Effector memory CD4-positive, alpha-beta T cell (primary cell): ENCODE measurements at regions not wholly inside any gene's neighbourhood (a gene's known extent, or its start where the extent isn't known, plus 50 kb on each side); places are given as distances from the start of the nearest gene placed in this dataset.

Source experiments
- DNase-seq, 3 donors: peaks; one replicate each; pipeline ENCODE4 v3.0.0-alpha.2; 2020
- H3K27ac ChIP-seq: 2 replicates; pipeline ENCODE4 v1.7.0; 2013; ENCODE audit warnings: mild to moderate bottlenecking, low read length, moderate library complexity; ENCODE audit not compliant: insufficient read depth, poor library complexity, severe bottlenecking
- H3K27me3 ChIP-seq: replicated peaks from 2 replicates; pipeline ENCODE4 v1.7.0; 2013; ENCODE audit warnings: mild to moderate bottlenecking, low read length; ENCODE audit not compliant: insufficient read depth, control insufficient read depth, poor library complexity, severe bottlenecking
- H3K36me3 ChIP-seq: 2 replicates; pipeline ENCODE4 v1.7.0; 2013; ENCODE audit warnings: mild to moderate bottlenecking, low read length, moderate library complexity; ENCODE audit not compliant: control insufficient read depth, insufficient read depth
- H3K4me1 ChIP-seq: 2 replicates; pipeline ENCODE4 v1.7.0; 2013; ENCODE audit warnings: low read length, mild to moderate bottlenecking; ENCODE audit not compliant: control insufficient read depth, insufficient read depth, poor library complexity, severe bottlenecking
- H3K4me3 ChIP-seq: 2 replicates; pipeline ENCODE4 v1.7.0; 2013; ENCODE audit warnings: low read length, low read depth, mild to moderate bottlenecking; ENCODE audit not compliant: insufficient read depth, poor library complexity, severe bottlenecking
- H3K9me3 ChIP-seq: 2 replicates; pipeline ENCODE4 v1.7.0; 2013; ENCODE audit warnings: mild to moderate bottlenecking, low read length, moderate library complexity; ENCODE audit not compliant: control insufficient read depth

DNA sequence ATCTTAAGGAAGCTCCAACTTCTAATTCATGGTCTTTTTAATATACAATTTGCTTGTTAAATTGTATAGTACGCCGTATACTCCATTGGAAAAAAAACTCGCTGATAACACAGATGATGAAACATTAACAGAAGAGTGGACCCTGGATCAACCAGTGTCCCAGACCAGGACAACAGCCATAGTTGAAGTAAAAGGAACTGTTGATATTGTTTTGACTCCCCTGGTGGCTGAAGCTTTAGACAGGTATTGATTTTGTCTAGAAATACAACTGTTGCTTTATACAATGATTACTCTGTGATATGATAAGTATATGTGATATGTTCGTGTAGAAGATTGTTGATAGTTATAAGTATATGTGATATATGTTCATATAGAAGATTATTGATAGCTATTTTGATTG lies 91.7 kb downstream of the BLTP1 start:
- H3K27ac ChIP-seq: no peak overlapping the region
- no peaks in the 10 kb centered on the region for H3K4me1 ChIP-seq
- peaks cover 38% of the 10 kb centered on the region for H3K36me3 ChIP-seq
- DNase-seq: no peak
- H3K27me3 ChIP-seq: no peaks in the 10 kb centered on the region
- no peaks in the 10 kb centered on the region for H3K9me3 ChIP-seq
- no peak overlapping the region for H3K4me3 ChIP-seq

GRCh38 chr4:122244764-122245163 lies 92.6 kb downstream of the BLTP1 start:
- no peaks in the 10 kb centered on the region for H3K27me3 ChIP-seq
- H3K36me3 ChIP-seq: peaks cover 37% of the 10 kb centered on the region
- no peak overlapping the region for H3K27ac ChIP-seq
- no peak for DNase-seq
- no peaks in the 10 kb centered on the region for H3K9me3 ChIP-seq
- no peak overlapping the region for H3K4me3 ChIP-seq
- no peaks in the 10 kb centered on the region for H3K4me1 ChIP-seq

DNA sequence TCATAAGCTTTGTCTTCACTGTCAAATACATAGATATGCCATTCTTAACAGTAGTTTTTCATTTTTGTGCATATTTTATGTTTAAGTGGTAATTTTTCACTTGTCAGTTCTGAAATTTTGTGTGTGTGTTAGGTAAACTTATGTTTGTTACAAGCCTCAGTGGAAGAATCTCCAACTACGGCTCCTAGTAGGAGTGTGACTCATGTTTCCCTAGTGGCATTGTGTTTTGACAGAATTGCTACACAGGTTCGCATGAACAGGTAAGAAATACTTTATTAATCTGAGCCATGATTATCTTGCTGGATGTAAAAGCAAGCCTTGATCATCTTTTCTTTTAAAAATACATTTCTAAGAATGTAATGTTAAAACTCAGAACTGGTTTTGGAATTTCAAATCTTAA lies 94.4 kb downstream of the BLTP1 start:
- DNase-seq: no peak
- Histone ChIP-seq H3K36me3 (peaks cover 45% of the 10 kb centered on the region), H3K27ac (no peak overlapping the region), H3K9me3 (no peaks in the 10 kb centered on the region), H3K4me3 (no peak overlapping the region), H3K27me3 (no peaks in the 10 kb centered on the region), H3K4me1 (no peaks in the 10 kb centered on the region)

DNA sequence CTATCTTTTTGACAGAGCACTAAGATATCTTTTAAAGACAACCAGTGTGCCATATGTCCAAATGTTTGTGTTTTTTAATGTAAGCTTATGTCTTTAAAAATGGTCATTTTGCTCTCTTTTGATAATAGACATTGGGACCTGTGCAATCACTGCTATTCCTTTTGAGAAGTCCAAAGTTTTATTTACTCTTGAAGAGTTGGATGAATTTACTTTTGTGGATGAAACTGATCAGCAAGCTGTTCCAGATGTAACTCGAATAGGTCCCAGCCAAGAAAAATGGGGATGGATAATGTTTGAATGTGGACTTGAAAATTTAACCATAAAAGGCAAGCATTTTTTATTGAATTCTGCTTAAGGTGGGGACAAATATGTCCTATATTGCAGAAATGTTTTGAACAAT lies 97.2 kb downstream of the BLTP1 start:
- Histone ChIP-seq H3K36me3 (peaks cover 61% of the 10 kb centered on the region), H3K9me3 (no peaks in the 10 kb centered on the region), H3K4me1 (no peaks in the 10 kb centered on the region), H3K27ac (no peak overlapping the region), H3K27me3 (no peaks in the 10 kb centered on the region), H3K4me3 (no peak overlapping the region)
- DNase-seq: no peak

DNA sequence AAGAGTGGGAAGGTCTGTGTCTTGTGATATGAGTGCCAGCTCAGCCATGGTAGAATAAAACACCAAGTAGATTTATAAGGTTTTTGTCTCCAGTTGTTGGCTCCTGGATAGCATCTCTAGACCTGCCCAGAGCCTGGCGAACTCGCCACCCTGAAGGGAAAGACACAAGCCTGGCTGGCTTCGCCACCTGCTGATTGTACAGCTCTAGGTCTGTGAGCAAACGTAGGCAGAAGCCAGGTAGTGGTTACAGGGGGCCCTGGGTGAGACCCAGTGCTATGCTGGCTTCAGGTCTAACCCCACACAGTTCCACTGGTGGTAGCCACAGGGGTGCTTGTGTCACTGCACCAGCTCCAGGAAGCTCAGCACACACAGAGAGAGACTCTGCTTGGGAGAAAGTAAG lies 100.5 kb downstream of the BLTP1 start:
- Histone ChIP-seq H3K27me3 (no peaks in the 10 kb centered on the region), H3K4me1 (no peaks in the 10 kb centered on the region), H3K4me3 (no peak overlapping the region), H3K36me3 (peaks cover 77% of the 10 kb centered on the region), H3K27ac (no peak overlapping the region), H3K9me3 (no peaks in the 10 kb centered on the region)
- DNase-seq: no peak

DNA sequence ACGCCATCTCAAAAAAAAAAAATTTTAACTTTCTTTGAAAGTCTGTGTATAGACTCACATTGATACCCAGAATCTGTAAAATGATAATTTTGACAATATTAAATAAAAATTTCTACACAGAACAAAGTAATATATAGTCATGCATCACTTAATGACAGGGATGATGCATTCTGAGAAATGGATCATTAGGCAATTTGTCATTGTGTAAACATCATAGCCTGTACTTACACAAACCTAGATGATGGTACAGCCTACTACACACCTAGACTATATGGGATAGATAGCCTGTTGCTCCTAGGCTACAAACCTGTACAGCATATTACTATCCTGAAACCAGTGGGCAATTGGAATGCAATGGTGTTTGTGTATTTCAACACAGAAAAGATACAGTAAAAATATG lies 107.7 kb downstream of the BLTP1 start:
- Histone ChIP-seq H3K9me3 (no peaks in the 10 kb centered on the region), H3K27me3 (no peaks in the 10 kb centered on the region), H3K36me3 (peaks cover 72% of the 10 kb centered on the region), H3K4me3 (no peak overlapping the region), H3K4me1 (no peaks in the 10 kb centered on the region), H3K27ac (no peak overlapping the region)
- DNase-seq: no peak

DNA sequence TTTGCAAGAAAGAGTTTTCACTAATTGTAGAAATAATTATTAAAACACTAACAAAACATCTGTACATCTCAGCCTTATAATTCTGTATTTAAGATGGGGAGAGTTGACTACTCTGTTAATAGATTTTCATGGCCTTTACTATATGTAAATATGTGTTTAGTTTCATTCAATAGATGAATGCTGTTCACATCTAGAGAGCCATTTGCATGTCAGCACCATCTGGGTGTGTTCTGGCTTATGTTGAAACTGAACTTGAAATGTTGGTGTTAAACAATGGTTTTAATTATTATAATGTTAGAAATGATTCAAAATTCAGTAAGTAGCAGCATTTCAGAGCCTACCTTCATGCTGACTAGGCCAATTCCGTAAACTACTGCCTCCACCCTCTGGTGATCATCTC lies 102.5 kb upstream of the ADAD1 start:
- Histone ChIP-seq H3K4me1 (no peaks in the 10 kb centered on the region), H3K27me3 (no peaks in the 10 kb centered on the region), H3K36me3 (peaks cover 29% of the 10 kb centered on the region), H3K27ac (no peak overlapping the region), H3K4me3 (no peak overlapping the region), H3K9me3 (no peaks in the 10 kb centered on the region)
- no peak for DNase-seq

- Histone ChIP-seq H3K4me3 (no peak overlapping the region), H3K4me1 (no peaks in the 10 kb centered on the region), H3K27ac (no peak overlapping the region), H3K9me3 (no peaks in the 10 kb centered on the region), H3K27me3 (no peaks in the 10 kb centered on the region), H3K36me3 (peaks cover 35% of the 10 kb centered on the region)
- DNase-seq: no peak
Measured at GRCh38 chr4:122278976-122279375, 99.8 kb upstream of the ADAD1 start.

GRCh38 chr4:122279670-122280069 lies 99.1 kb upstream of the ADAD1 start:
- Histone ChIP-seq H3K4me1 (no peaks in the 10 kb centered on the region), H3K27ac (no peak overlapping the region), H3K27me3 (no peaks in the 10 kb centered on the region), H3K36me3 (peaks cover 36% of the 10 kb centered on the region), H3K9me3 (no peaks in the 10 kb centered on the region), H3K4me3 (no peak overlapping the region)
- no peak for DNase-seq

DNA sequence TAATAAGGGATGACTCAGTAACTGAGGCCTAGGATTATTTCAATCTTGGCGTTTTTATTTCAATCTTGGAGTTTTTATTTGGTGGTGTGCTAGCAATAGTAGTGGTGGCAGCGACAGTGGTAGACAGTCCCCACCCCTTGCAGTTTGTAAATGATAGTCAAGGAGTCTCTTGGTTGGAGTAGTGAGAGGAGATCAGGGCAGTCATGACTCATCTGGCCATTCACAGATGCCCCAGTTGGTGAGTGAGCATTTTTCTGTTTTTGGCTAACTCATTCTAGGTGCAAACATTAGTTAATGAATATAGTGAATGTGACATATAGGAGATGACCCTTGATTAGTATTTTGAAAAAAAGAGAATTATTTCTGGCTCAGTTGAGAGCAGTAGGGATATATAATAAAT lies 93.5 kb upstream of the ADAD1 start:
- no peaks in the 10 kb centered on the region for H3K4me1 ChIP-seq
- no peak overlapping the region for H3K4me3 ChIP-seq
- no peak for DNase-seq
- H3K9me3 ChIP-seq: no peaks in the 10 kb centered on the region
- H3K36me3 ChIP-seq: peaks cover 40% of the 10 kb centered on the region
- H3K27ac ChIP-seq: no peak overlapping the region
- H3K27me3 ChIP-seq: no peaks in the 10 kb centered on the region
